GM12878 (cell line): ENCODE measurements at regions not wholly inside any gene's neighbourhood (a gene's known extent, or its start where the extent isn't known, plus 50 kb on each side); places are given as distances from the start of the nearest gene placed in this dataset.

Experiments used
- HCFC1 ChIP-seq: fragments of 150-350 bp; IDR thresholded peaks from 2 replicates; pipeline ENCODE4 v1.6.1; 2014; ENCODE audit warnings: low read length
- NR2F1 ChIP-seq: fragments of 450-650 bp; conservative IDR thresholded peaks from 2 replicates; pipeline ENCODE4 v1.6.1; 2017; ENCODE audit warnings: mild to moderate bottlenecking
- TF ChIP-seq, protein P1 (sequence below), 3 experiments: IDR thresholded peaks in 2 of 3; conservative IDR thresholded peaks in 1 of 3; 2 replicates each; pipeline ENCODE4 v1.5.1; 2011; ENCODE audit warnings: low read depth in 3 of 3, low read length in 3 of 3, mild to moderate bottlenecking in 3 of 3, control low read depth in 2 of 3, moderate library complexity in 2 of 3, inconsistent platforms in 1 of 3, mixed read lengths in 1 of 3; ENCODE audit not compliant: control insufficient read depth in 2 of 3, insufficient read depth in 1 of 3; ENCODE audit errors: extremely low read depth in 1 of 3
- TF ChIP-seq, protein P2 (sequence below): fragments of 150-350 bp; IDR thresholded peaks from 2 replicates; pipeline ENCODE4 v1.6.1; 2016; ENCODE audit warnings: low read depth, low read length

DNA sequence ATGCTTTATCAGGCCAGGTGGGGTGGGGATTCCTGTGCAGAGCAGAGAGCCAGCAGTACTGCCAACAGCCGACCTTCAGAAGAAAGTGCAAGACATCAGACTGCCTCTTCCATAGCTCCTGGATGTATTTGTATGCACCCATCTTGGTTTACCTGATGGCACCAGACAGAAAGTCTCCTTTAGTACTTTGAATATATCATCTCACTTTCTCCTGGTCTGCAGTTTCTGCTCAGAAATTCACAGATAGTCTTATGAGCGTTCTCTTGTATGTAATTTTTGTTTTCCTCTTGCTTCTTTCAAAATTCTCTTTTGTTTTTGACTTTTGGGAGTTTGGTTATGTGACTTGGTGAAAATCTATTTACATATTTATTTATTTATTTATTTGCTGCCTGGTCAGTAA is 446.4 kb upstream of the CADM1 start:
- TF ChIP-seq HCFC1 (no peak), NR2F1 (no peak)
- TF ChIP-seq, protein P1, sequence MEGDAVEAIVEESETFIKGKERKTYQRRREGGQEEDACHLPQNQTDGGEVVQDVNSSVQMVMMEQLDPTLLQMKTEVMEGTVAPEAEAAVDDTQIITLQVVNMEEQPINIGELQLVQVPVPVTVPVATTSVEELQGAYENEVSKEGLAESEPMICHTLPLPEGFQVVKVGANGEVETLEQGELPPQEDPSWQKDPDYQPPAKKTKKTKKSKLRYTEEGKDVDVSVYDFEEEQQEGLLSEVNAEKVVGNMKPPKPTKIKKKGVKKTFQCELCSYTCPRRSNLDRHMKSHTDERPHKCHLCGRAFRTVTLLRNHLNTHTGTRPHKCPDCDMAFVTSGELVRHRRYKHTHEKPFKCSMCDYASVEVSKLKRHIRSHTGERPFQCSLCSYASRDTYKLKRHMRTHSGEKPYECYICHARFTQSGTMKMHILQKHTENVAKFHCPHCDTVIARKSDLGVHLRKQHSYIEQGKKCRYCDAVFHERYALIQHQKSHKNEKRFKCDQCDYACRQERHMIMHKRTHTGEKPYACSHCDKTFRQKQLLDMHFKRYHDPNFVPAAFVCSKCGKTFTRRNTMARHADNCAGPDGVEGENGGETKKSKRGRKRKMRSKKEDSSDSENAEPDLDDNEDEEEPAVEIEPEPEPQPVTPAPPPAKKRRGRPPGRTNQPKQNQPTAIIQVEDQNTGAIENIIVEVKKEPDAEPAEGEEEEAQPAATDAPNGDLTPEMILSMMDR (IDR thresholded peaks at IDR 0.05 in 2 of 3, conservative IDR thresholded peaks at IDR 0.05 in 1 of 3; ENCODE audit: control insufficient read depth in 2 of 3, extremely low read depth in 1 of 3, insufficient read depth in 1 of 3, low read depth in 3 of 3, low read length in 3 of 3) = no peak
- TF ChIP-seq, protein P2, sequence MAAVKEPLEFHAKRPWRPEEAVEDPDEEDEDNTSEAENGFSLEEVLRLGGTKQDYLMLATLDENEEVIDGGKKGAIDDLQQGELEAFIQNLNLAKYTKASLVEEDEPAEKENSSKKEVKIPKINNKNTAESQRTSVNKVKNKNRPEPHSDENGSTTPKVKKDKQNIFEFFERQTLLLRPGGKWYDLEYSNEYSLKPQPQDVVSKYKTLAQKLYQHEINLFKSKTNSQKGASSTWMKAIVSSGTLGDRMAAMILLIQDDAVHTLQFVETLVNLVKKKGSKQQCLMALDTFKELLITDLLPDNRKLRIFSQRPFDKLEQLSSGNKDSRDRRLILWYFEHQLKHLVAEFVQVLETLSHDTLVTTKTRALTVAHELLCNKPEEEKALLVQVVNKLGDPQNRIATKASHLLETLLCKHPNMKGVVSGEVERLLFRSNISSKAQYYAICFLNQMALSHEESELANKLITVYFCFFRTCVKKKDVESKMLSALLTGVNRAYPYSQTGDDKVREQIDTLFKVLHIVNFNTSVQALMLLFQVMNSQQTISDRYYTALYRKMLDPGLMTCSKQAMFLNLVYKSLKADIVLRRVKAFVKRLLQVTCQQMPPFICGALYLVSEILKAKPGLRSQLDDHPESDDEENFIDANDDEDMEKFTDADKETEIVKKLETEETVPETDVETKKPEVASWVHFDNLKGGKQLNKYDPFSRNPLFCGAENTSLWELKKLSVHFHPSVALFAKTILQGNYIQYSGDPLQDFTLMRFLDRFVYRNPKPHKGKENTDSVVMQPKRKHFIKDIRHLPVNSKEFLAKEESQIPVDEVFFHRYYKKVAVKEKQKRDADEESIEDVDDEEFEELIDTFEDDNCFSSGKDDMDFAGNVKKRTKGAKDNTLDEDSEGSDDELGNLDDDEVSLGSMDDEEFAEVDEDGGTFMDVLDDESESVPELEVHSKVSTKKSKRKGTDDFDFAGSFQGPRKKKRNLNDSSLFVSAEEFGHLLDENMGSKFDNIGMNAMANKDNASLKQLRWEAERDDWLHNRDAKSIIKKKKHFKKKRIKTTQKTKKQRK = no peak
